ENCODE measurements at regions not wholly inside any gene's neighbourhood (a gene's known extent, or its start where the extent isn't known, plus 50 kb on each side); places are given as distances from the start of the nearest gene placed in this dataset.

- TF ChIP-seq NFE2 (IDR thresholded peaks at IDR 0.05; ENCODE audit: low read depth) (no peak), MYC (IDR thresholded peaks at IDR 0.05; ENCODE audit: low read depth, low read length) (no peak), MYC (CRISPR knock-in tag; IDR thresholded peaks at IDR 0.05; ENCODE audit: borderline replicate concordance, low read depth) (no peak), RBBP5 (IDR thresholded peaks at IDR 0.05; ENCODE audit: borderline replicate concordance, insufficient read depth, low read length, poor library complexity, severe bottlenecking) (no peak), ZNF217 (CRISPR knock-in tag; IDR thresholded peaks at IDR 0.05) (no peak), SRSF7 (optimal IDR thresholded peaks at IDR 0.05; ENCODE audit: low read depth, low read length) (no peak), HMBOX1 (IDR thresholded peaks at IDR 0.05) (no peak), ZNF561 (CRISPR knock-in tag; conservative IDR thresholded peaks at IDR 0.05) (no peak), KLF1 (tag; IDR thresholded peaks at IDR 0.05) (no peak)
Measured at GRCh38 chr16:79391395-79391794, 209.1 kb downstream of the MAF start.
